Activated naive CD4-positive, alpha-beta T cell treated with anti-CD3 and anti-CD28 coated beads, Interleukin-2, amount 50 U/mL, for 16 hours (primary cell): ENCODE measurements at regions not wholly inside any gene's neighbourhood (a gene's known extent, or its start where the extent isn't known, plus 50 kb on each side); places are given as distances from the start of the nearest gene placed in this dataset.

Experiments used
- DNase-seq: peaks from one replicate; pipeline ENCODE4 v3.0.0-alpha.2; 2020

DNA sequence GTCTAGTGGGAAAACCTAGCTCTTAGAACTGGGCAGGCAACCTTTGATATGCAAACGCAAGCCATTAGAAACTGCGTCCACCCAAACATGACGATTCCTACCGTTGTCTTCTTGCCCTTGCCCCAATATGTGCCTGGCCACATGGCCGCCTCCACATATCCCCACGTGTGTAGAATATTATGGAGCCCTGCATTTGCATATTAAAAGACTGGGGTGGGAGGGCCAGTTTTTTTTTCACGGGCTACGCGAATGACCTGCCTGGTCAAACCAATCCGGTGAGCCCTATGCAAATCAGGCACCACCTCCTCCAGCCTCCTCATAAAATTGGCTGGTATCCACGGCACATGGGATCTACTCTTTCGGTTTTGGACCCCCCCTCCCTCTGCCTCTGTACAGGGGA lies 381.0 kb upstream of the RGMA start:
- DNase-seq: no peak

DNA sequence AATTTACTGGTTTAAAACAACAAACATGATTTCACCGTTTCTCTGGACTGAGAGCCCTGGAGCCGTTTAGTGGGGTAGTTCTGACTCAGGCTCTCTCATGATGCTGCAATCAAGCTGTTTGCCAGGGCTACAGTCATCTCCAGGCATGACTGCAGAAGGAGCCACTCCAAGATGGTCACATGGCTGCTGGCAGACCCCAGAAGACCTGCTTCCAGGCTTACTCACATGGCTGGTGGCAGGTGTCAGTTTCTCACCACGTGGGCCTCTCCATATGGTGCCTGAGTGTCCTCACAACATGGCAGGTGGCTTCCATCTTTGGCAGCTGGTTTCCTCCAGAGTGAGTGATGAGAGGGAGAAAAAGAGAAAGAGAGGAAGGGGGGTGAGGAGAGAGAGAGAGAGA lies 378.3 kb upstream of the RGMA start:
- DNase-seq: no peak

DNA sequence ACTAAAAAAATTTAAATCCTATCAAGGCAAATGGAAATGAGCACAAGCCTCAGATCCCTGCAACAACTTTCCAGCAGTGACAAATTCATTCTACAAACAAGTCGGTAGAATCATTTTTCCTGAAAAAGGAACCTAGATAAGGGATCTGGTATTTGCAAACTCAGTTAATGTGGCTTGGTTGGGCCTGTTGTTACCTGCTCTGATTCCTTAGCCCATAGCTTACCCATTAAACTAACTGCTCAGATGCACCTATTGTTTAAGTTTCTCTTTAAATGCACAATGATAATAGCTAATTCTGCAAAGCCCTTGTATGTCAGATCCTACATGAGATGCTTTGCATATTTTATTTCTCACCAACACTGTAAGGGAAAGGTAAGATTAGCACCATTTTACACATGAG lies 377.4 kb upstream of the RGMA start:
- DNase-seq: no peak

DNA sequence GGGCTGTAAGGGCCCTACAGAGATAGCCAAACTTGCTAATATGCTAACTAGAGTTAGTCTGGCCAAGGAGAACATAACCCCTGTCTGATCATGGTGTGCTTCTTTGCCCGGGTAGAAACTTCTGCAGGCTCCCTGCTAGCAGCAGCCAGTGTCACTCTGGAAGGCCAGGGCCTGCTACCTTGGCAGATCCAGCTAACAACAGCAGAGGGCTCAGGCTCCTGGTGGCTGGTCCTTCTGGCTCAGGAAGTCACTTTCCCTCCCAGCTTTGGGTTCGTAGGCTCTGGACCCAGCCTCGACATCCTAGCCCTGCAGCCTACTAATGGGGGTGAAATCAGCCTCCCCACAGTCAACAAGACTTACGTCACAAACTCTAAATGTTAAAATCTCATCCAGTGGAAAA lies 373.7 kb upstream of the RGMA start:
- no peak for DNase-seq

- DNase-seq: no peak
Observed at GRCh38 chr15:93460717-93461116, 371.7 kb upstream of the RGMA start.

DNA sequence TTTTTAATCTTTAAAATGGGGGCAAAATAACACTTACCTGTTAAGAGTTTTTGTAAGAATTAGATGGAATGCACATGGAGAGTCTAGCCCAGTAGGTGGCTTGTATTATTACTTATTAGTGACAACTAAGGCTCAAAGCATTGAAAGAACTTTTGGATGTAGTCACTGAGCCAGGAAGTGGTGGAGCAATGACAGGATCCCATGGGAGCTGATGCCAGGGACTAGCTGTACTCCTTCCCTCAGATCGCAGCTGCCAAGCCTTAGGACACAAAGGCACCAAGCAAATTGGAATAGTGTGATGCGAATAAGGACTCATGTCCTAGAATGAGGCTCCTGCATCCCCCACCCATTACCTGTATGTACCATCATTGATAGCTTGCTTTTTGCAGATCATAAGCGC lies 370.4 kb upstream of the RGMA start:
- DNase-seq: no peak

DNA sequence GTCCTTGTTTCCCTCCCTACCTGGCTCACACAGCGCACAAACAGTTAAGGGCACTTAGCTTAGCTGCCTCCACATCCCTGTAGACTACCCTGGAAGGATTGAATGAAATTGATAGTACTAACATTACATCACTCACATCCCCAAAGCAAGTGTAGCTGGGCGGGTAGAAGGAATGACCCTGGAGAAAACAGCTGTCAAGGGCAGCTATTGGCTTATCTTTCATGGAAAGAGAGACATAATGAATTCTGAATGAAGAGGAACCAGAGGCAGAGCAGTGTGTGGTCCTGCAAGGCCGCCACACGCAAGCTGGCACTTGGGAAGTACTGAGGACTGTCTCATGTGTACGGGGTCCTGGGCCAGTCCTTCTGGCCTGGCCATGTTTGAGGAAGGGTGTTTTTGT lies 369.6 kb upstream of the RGMA start:
- no peak for DNase-seq

DNA sequence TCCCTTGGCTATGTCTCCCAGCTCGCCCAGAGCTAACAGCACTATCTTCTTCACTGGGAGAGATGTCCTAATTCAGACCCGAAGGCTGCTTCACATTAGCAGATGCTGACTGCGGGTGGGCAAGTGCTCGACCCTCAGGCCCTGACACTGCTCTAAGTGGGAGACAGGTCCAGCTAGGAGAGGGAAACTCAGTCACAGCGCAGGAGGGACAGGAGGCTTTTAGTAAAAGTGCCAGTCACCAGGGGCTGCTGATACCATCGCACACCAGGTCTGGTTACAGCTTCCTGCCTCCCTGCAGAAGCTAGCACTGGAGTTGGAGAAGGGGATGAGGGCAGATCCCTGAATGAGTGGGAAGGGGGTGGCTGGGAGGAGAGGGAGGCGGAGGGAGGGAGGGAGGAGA lies 365.8 kb upstream of the RGMA start:
- no peak for DNase-seq

DNA sequence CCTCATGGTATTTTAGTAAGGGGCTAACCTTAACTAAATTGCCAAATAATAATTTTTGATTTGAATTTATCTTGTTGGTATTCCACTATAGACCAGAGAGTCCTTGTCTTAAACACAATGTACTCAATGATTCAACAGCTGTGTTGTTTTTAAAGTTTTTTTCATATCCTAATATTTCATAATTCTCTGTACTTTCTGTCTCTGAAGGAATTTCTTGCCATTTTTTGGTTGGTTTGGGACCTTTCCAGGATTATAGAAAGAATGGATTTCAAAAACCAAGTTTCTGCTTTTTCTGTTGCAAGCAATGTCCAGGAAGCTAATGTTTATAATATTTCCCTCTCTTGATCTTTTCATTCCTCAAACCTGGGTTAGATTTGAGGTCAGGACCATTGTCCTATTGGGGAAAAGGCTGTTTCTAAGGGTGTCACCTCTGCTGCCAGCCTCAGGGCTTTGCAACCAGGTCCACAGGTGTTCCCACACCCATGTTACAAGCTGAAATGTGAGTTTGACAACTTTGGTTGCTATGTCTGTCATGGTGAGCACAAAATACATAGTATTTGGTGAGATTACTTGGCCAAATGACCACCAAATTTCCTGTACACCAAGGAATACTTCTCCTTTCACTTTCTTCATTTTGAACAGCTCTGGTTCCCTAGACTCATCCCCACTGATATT lies 363.7 kb upstream of the RGMA start:
- DNase-seq: no peak

DNA sequence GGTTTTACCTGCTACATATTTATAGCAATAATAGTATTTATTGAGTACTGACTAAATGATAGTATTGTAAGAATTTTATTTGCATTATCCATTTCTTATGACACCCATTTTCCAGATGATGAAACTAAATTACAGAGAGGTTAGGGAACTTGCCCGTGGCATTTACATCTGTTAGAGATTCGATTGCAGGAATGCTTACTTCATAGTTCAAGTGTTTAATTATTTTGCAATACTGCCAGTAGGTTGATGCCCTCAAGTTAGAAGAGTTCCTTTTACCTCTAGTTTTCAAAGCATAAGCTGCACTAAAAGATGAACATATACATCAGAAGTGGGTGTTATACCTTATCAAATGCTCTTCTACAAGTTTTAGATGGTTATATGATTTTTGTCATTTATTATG lies 362.8 kb upstream of the RGMA start:
- DNase-seq: no peak

DNA sequence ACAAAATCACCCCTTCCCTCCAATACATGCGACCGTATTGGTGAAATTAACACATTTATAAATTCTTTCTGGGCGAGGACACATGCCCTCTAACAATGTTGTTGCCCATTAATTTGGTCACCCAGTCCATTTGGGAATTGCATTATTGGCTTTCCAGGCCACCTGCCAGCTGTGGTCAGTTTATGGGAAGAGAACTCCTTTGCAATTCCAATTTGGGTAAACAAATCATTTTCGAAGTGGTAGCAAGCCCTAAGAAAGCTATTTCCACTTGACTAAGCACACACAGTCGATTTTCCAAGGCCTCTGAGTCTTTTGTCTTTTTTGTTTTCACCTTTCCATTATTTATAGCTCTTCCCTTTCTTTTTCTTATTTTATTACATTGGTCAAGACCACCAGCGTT lies 362.3 kb upstream of the RGMA start:
- no peak for DNase-seq

DNA sequence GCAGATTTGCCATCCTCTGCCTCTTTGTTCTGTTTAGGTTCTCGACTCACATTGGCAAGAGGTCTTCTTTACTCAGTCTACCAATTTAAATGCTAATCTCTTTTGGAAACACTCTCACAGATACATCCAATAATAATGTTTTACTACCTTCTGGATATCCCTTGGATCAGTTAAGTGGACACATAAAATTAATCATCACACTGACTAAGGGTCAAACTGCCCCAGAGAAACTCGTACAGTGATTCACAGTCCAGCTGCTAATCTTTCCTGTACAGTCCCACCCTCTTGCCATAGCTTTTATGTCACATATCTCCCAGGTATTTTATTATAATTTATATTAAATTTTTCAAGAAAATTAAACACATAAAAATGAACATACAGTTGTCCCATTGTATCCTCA lies 360.8 kb upstream of the RGMA start:
- no peak for DNase-seq

GRCh38 chr15:93438310-93438709 lies 349.3 kb upstream of the RGMA start:
- DNase-seq: no peak

- no peak for DNase-seq
Observed at GRCh38 chr15:93432474-93432873, 343.5 kb upstream of the RGMA start.

- DNase-seq: no peak
Observed at GRCh38 chr15:93428807-93429351, 339.9 kb upstream of the RGMA start.

DNA sequence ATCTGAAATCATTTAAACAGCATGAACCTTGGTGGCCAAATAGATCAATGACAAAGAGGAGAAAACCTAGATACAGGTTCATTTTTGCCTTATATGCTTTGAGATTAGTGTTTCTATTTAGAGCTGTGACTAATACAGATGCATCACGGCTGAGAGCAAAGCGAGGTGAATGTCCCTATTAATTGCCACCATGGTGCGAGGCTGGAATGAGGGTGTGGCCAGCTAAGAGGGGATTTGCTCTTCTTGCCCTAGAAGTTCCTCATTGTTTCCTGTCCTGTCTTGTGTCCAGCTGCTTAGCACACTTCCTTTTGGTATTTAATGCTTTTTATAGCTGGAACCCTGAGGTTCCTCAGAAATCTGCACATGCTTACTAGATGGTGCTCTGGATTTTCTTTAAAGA lies 339.1 kb upstream of the RGMA start:
- DNase-seq: no peak

GRCh38 chr15:93424131-93424530 lies 335.1 kb upstream of the RGMA start:
- no peak for DNase-seq

DNA sequence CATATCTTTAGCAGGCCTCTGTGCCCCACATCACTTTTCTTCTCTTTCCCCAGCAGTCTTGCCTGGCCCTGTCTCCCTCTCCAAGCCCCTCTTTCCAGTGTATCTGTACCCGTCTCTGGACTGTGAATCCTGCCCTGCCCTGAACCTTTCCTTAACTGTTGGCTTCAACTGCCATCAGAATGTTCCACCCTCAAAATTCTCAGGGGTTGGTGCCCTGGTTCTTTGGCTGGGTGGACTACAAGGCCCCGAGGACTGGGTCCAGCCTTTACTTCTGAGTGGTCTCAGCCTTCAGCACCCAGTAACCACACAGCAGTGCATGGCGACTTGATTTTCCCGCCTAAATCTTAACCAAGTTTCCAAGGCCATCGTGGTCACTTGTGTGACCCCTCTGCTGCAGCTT lies 333.5 kb upstream of the RGMA start:
- DNase-seq: no peak

- no peak for DNase-seq
Observed at GRCh38 chr15:93420477-93420876, 331.5 kb upstream of the RGMA start.

GRCh38 chr15:93420050-93420452 lies 331.0 kb upstream of the RGMA start:
- DNase-seq: no peak

DNA sequence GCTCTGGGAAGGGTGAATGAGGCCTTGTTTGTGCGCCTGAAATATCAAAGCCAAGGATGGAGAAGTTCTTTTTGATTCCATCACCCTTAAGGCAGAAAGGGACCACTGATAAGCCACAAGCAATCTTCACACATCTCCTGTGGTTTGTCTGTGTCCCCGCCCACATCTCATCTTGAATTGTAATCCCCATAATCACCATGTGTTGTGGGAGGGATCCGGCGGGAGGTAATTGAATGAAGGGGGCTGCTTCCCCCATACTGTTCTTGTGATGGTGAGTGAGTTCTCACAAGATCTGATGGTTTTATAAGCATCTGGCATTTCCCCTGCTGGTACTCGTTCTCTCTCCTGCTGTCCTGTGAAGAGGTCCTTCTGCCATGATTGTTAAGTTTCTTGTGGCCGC lies 329.6 kb upstream of the RGMA start:
- DNase-seq: no peak

DNA sequence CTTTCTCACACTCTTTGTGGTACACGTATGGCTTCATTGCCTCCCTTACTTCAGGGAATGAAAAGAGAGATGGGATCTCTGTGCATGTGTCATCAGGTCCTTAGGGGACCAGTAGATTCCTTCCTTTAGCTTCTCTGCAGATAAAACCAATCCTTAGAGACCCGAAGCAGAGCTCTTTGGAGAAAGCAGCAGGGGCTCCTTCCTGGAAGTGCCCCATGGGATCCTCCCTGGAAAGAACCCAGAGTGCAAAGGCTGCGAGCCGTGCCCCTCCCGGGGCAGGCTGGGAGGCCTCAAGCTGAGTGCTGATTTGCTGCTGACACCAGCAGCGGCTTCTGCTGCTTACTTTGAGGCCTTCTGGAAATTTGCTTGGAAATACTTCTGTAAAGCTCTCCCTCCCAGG lies 328.6 kb upstream of the RGMA start:
- DNase-seq: no peak

DNA sequence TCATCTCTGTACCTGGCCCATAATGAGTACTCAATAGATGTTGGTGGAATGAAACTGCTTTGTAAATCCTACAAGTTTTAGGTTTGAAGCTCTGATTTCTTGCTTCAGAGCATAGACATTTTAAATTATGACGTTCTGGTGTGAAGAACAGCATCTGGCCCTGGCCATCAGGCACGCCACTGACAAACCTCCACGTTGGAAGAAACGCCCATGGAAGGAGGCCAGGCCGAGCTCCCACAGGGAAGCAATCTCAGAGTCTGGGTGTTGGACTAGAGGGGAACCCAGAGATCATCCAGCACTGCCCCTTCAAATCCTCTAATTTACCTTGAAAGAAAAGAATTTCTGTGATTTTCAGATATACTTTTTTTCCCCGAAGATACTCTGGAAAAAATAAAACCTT lies 328.1 kb upstream of the RGMA start:
- no peak for DNase-seq

GRCh38 chr15:93415576-93415975 lies 326.6 kb upstream of the RGMA start:
- no peak for DNase-seq

GRCh38 chr15:93414576-93415231 lies 325.7 kb upstream of the RGMA start:
- no peak for DNase-seq
